GM06990 (cell line): ENCODE measurements at regions not wholly inside any gene's neighbourhood (a gene's known extent, or its start where the extent isn't known, plus 50 kb on each side); places are given as distances from the start of the nearest gene placed in this dataset.

ENCODE experiments used
- DNase-seq: peaks from one replicate; pipeline ENCODE4 v3.0.0-alpha.2; 2011; ENCODE audit not compliant: insufficient read length; ENCODE audit errors: extremely low read depth
- H3K27me3 ChIP-seq: replicated peaks from 2 replicates; pipeline ENCODE4 v1.6.0; 2011; ENCODE audit warnings: low read length; ENCODE audit not compliant: control insufficient read depth, insufficient read depth
- H3K36me3 ChIP-seq: 2 replicates; pipeline ENCODE4 v1.5.1; 2011; ENCODE audit warnings: low read length; ENCODE audit not compliant: control insufficient read depth, insufficient read depth
- H3K4me3 ChIP-seq: replicated peaks from 2 replicates; pipeline ENCODE4 v1.5.1; 2011; ENCODE audit warnings: low read depth, mild to moderate bottlenecking, control low read depth, low read length
- CTCF ChIP-seq: IDR thresholded peaks from 2 replicates; pipeline ENCODE4 v1.5.1; 2011; ENCODE audit warnings: low read length, control low read depth, mild to moderate bottlenecking, inconsistent platforms; ENCODE audit not compliant: insufficient read depth, poor library complexity, severe bottlenecking

DNA sequence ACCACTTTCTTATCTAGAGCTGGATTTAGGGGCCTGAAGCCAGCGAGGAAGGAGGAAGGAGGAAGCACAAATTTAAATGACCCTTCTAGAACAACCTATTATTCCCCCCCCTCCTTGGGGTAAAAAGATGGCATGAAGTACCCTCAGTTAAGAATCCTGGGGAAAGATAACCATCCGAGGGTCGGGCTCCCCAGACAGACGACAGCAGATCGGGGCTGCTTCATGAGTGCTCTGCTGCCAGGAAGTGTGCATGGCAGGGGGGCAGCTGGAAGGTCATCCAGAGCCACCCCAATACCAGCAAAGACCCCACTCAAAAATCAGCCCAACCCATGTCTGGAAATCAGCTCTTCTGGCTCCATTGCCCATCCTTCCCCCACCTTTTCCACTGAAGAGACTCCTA is 207.5 kb downstream of the CTTN start:
- DNase-seq = no peak
- Histone ChIP-seq H3K27me3 (peaks cover 4% of the 10 kb centered on the region), H3K4me3 (no peak overlapping the region), H3K36me3 (no peaks in the 10 kb centered on the region)
- TF ChIP-seq CTCF = no peak

DNA sequence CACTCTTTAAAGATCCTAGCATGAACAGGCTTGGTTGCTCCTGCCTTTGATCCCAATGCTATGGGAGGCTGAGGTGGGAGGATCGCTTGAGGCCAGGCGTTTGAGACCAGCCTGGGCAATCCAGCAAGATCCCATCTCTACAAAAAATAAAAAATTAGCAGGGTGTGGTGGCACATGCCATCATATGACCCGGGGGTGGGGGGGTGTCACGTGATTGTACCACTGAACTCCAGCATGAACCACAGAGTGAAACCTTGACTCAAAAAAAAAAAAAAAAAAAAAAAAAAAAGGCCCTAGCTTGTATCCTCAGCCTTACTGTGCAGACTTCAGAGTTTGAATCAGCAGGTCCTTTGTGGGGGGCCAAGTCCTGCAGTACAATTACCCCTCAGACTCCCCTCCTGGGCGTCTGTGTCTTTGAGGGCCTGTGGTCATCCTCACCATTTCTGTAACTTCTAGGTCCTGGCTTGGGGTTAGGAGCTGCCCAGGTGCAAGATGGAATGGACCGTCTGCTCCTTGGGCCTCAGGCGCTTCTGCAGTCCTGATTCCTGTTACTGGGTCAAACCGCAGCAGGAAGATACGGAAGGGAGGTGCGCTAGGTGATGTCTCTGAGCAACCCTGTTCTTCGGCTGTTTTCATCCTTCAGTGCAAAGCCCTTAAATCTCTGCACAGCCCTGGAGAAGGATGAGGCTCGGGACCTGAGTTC is 208.1 kb downstream of the CTTN start:
- TF ChIP-seq CTCF = no peak
- DNase-seq = no peak
- H3K4me3 ChIP-seq = no peak overlapping the region
- no peaks in the 10 kb centered on the region for H3K36me3 ChIP-seq
- peaks cover 4% of the 10 kb centered on the region for H3K27me3 ChIP-seq

GRCh38 chr11:70606951-70607330 is 208.6 kb downstream of the CTTN start:
- no peaks in the 10 kb centered on the region for H3K36me3 ChIP-seq
- H3K27me3 ChIP-seq = peaks cover 4% of the 10 kb centered on the region
- DNase-seq = no peak
- no peak for TF ChIP-seq CTCF
- H3K4me3 ChIP-seq = no peak overlapping the region

- Histone ChIP-seq H3K36me3 (no peaks in the 10 kb centered on the region), H3K27me3 (peaks cover 4% of the 10 kb centered on the region), H3K4me3 (no peak overlapping the region)
- no peak for TF ChIP-seq CTCF
- DNase-seq = no peak
Measured at GRCh38 chr11:70607561-70607960, 209.2 kb downstream of the CTTN start.

- no peak for DNase-seq
Measured at GRCh38 chr11:70608568-70609470, 210.5 kb downstream of the CTTN start.

More at GRCh38 chr11:70608568-70609470, 210.5 kb downstream of the CTTN start:
- peaks cover 2% of the 10 kb centered on the region; the same call in 1 of the 2 replicates for H3K27me3 ChIP-seq
- no peaks in the 10 kb centered on the region for H3K36me3 ChIP-seq
- no peak for TF ChIP-seq CTCF
- no peak overlapping the region for H3K4me3 ChIP-seq
